GM19025 (cell line): ENCODE measurements at regions not wholly inside any gene's neighbourhood (a gene's known extent, or its start where the extent isn't known, plus 50 kb on each side); places are given as distances from the start of the nearest gene placed in this dataset.

Experiments used
- ATAC-seq: cut with Tn5 transposase; IDR thresholded peaks from one replicate; pipeline ENCODE4 v1.9.1; 2021; ENCODE audit warnings: mild to moderate bottlenecking, low read depth, moderate library complexity; ENCODE audit not compliant: unreplicated experiment

GRCh38 chr18:8962855-8963635, 139.5 kb upstream of the NDUFV2 start:
- no peak for ATAC-seq

GRCh38 chr18:8963876-8964275, 138.6 kb upstream of the NDUFV2 start:
- ATAC-seq: no peak

GRCh38 chr18:8965398-8965797, 137.1 kb upstream of the NDUFV2 start:
- ATAC-seq: no peak

- no peak for ATAC-seq
These were observed 135.7 kb upstream of the NDUFV2 start for GRCh38 chr18:8966821-8967220.

GRCh38 chr18:8967573-8967972, 134.9 kb upstream of the NDUFV2 start:
- ATAC-seq: no peak

GRCh38 chr18:8969639-8970390, 132.7 kb upstream of the NDUFV2 start:
- ATAC-seq: no peak

- ATAC-seq: no peak
These were observed 131.7 kb upstream of the NDUFV2 start for GRCh38 chr18:8970843-8971242.

- ATAC-seq: no peak
These were observed 130.4 kb upstream of the NDUFV2 start for GRCh38 chr18:8972116-8972515.

- ATAC-seq: no peak
These were observed 128.2 kb upstream of the NDUFV2 start for GRCh38 chr18:8974279-8974678.

GRCh38 chr18:8974696-8975095, 127.8 kb upstream of the NDUFV2 start:
- ATAC-seq: no peak

- no peak for ATAC-seq
These were observed 126.9 kb upstream of the NDUFV2 start for GRCh38 chr18:8975624-8976023.

- ATAC-seq: no peak
These were observed 125.9 kb upstream of the NDUFV2 start for GRCh38 chr18:8976606-8977005.

- ATAC-seq: no peak
These were observed 125.3 kb upstream of the NDUFV2 start for GRCh38 chr18:8977166-8977565.

GRCh38 chr18:8977701-8978100, 124.8 kb upstream of the NDUFV2 start:
- ATAC-seq: no peak

GRCh38 chr18:8978394-8978793, 124.1 kb upstream of the NDUFV2 start:
- no peak for ATAC-seq

GRCh38 chr18:8979258-8979988, 123.1 kb upstream of the NDUFV2 start:
- no peak for ATAC-seq

GRCh38 chr18:8980496-8980895, 122.0 kb upstream of the NDUFV2 start:
- ATAC-seq: no peak

GRCh38 chr18:8980918-8981317, 121.6 kb upstream of the NDUFV2 start:
- ATAC-seq: no peak

- ATAC-seq: no peak
These were observed 119.9 kb upstream of the NDUFV2 start for GRCh38 chr18:8982416-8983183.

GRCh38 chr18:8983195-8983594, 119.3 kb upstream of the NDUFV2 start:
- no peak for ATAC-seq
